ENCODE measurements at regions not wholly inside any gene's neighbourhood (a gene's known extent, or its start where the extent isn't known, plus 50 kb on each side); places are given as distances from the start of the nearest gene placed in this dataset.

- POLR2A ChIA-PET, result no interaction called here
- peak; percentile 36 for DNase-seq (ENCODE audit: extremely low spot score)
Observed at GRCh38 chr3:26962492-26963360, 340.2 kb downstream of the LRRC3B start.

GRCh38 chr3:26963361-26963743 is 340.8 kb downstream of the LRRC3B start:
- no peak for DNase-seq (ENCODE audit: extremely low spot score)
- TF ChIP-seq CTCF (IDR thresholded peaks at IDR 0.05; ENCODE audit: control extremely low read depth, extremely low read depth, low read depth, missing control alignments), result peak; percentile 10
- ChIA-PET CTCF (no interaction called here), POLR2A (no interaction called here)

More at GRCh38 chr3:26962492-26963360, 340.2 kb downstream of the LRRC3B start:
- no peak for TF ChIP-seq CTCF (IDR thresholded peaks at IDR 0.05; ENCODE audit: control extremely low read depth, extremely low read depth, low read depth, missing control alignments)
- CTCF ChIA-PET, result no interaction called here

- DNase-seq (ENCODE audit: extremely low spot score), result no peak
- POLR2A ChIA-PET, result no interaction called here
- TF ChIP-seq CTCF (IDR thresholded peaks at IDR 0.05; ENCODE audit: control extremely low read depth, extremely low read depth, low read depth, missing control alignments), result no peak
- CTCF ChIA-PET, result no interaction called here
Observed at GRCh38 chr3:26964313-26964712, 341.7 kb downstream of the LRRC3B start.

DNA sequence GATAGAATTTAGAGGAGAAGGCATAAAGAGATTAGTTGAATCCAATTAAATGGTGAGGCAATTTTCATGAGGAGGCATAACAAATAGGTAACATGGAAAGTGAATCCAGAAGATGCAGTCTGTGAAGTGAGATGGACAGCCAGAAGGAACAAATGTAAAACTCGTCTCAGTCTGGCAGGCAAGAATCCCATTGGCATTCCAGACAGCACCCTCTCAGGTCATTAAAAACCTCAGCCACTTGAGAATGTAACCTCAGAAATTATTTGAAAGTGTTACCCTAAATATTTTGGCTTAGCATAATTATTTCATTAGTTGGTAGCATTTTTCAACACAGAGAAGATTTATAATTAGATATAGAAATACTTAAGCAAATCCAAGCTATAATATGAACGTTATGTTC is 342.3 kb downstream of the LRRC3B start:
- ChIA-PET POLR2A (no interaction called here), CTCF (no interaction called here)
- no peak for DNase-seq (ENCODE audit: extremely low spot score)
- TF ChIP-seq CTCF (IDR thresholded peaks at IDR 0.05; ENCODE audit: control extremely low read depth, extremely low read depth, low read depth, missing control alignments), result no peak

- CTCF ChIA-PET, result no interaction called here
Observed at GRCh38 chr3:26967501-26967900, 344.9 kb downstream of the LRRC3B start.

More at GRCh38 chr3:26967501-26967900, 344.9 kb downstream of the LRRC3B start:
- POLR2A ChIA-PET, result no interaction called here
- TF ChIP-seq CTCF (IDR thresholded peaks at IDR 0.05; ENCODE audit: control extremely low read depth, extremely low read depth, low read depth, missing control alignments), result no peak
- DNase-seq (ENCODE audit: extremely low spot score), result no peak

Measured in GM10248 (cell line).